ENCODE measurements at regions not wholly inside any gene's neighbourhood (a gene's known extent, or its start where the extent isn't known, plus 50 kb on each side); places are given as distances from the start of the nearest gene placed in this dataset.

GRCh38 chr22:27679693-27680488, 121.7 kb downstream of the MN1 start:
- no peak for DNase-seq
- peaks cover 0 to 3% (median 0%) of the 10 kb centered on the region in 5 donors for H3K4me1 ChIP-seq (ENCODE audit: control insufficient read depth in 5 of 5, insufficient read depth in 5 of 5, low read length in 5 of 5)
- no peak overlapping the region for H3K9ac ChIP-seq (ENCODE audit: insufficient read depth in 1 of 2, low read length in 2 of 2)
- no peak for ATAC-seq (ENCODE audit: insufficient read depth, low FRiP score)
- no peak overlapping the region for H3K4me3 ChIP-seq
- 93 to 94% methylated on average over 6 of the region's 6 CpGs for WGBS, 2 donors
- TF ChIP-seq CTCF (IDR thresholded peaks at IDR 0.05; ENCODE audit: control extremely low read depth, extremely low read depth) = no peak
- no peaks in the 10 kb centered on the region for H3K36me3 ChIP-seq (ENCODE audit: control insufficient read depth in 4 of 4, insufficient read depth in 4 of 4, low read length in 4 of 4)
- H3K9me3 ChIP-seq (ENCODE audit: control insufficient read depth in 4 of 4, insufficient read depth in 3 of 4, low read length in 3 of 4) = peaks cover 0 to 2% (median 0%) of the 10 kb centered on the region in 4 donors
- no peak overlapping the region for H3K27ac ChIP-seq (ENCODE audit: low read depth in 1 of 2, low read length in 1 of 2)
- no peaks in the 10 kb centered on the region for H3K27me3 ChIP-seq (ENCODE audit: control insufficient read depth in 3 of 3, insufficient read depth in 3 of 3, low read length in 2 of 3)

GRCh38 chr22:27680636-27681035, 120.9 kb downstream of the MN1 start:
- Histone ChIP-seq H3K9ac (ENCODE audit: insufficient read depth in 1 of 2, low read length in 2 of 2) (no peak overlapping the region), H3K36me3 (ENCODE audit: control insufficient read depth in 4 of 4, insufficient read depth in 4 of 4, low read length in 4 of 4) (no peaks in the 10 kb centered on the region), H3K4me3 (no peak overlapping the region), H3K4me1 (ENCODE audit: control insufficient read depth in 5 of 5, insufficient read depth in 5 of 5, low read length in 5 of 5) (peaks cover 0 to 3% (median 0%) of the 10 kb centered on the region in 5 donors), H3K9me3 (ENCODE audit: control insufficient read depth in 4 of 4, insufficient read depth in 3 of 4, low read length in 3 of 4) (peaks cover 0 to 2% (median 0%) of the 10 kb centered on the region in 4 donors), H3K27ac (ENCODE audit: low read depth in 1 of 2, low read length in 1 of 2) (no peak overlapping the region), H3K27me3 (ENCODE audit: control insufficient read depth in 3 of 3, insufficient read depth in 3 of 3, low read length in 2 of 3) (no peaks in the 10 kb centered on the region)
- DNase-seq (no peak), ATAC-seq (ENCODE audit: insufficient read depth, low FRiP score) (no peak)
- no peak for TF ChIP-seq CTCF (IDR thresholded peaks at IDR 0.05; ENCODE audit: control extremely low read depth, extremely low read depth)
- WGBS, 2 donors = 80 to 83% methylated on average over 7 of the region's 7 CpGs

GRCh38 chr22:27681037-27681436, 120.5 kb downstream of the MN1 start:
- DNase-seq (peak in 1 of 3 donors; percentile 43), ATAC-seq (ENCODE audit: insufficient read depth, low FRiP score) (peak; percentile 47)
- H3K4me1 ChIP-seq (ENCODE audit: control insufficient read depth in 5 of 5, insufficient read depth in 5 of 5, low read length in 5 of 5) = peaks cover 0 to 3% (median 0%) of the 10 kb centered on the region in 5 donors
- no peaks in the 10 kb centered on the region for H3K27me3 ChIP-seq (ENCODE audit: control insufficient read depth in 3 of 3, insufficient read depth in 3 of 3, low read length in 2 of 3)
- H3K9ac ChIP-seq (ENCODE audit: insufficient read depth in 1 of 2, low read length in 2 of 2) = no peak overlapping the region
- no peak for TF ChIP-seq CTCF (IDR thresholded peaks at IDR 0.05; ENCODE audit: control extremely low read depth, extremely low read depth)
- H3K27ac ChIP-seq (ENCODE audit: low read depth in 1 of 2, low read length in 1 of 2) = no peak overlapping the region
- no peak overlapping the region for H3K4me3 ChIP-seq
- H3K36me3 ChIP-seq (ENCODE audit: control insufficient read depth in 4 of 4, insufficient read depth in 4 of 4, low read length in 4 of 4) = no peaks in the 10 kb centered on the region
- peaks cover 0 to 2% (median 0%) of the 10 kb centered on the region in 4 donors for H3K9me3 ChIP-seq (ENCODE audit: control insufficient read depth in 4 of 4, insufficient read depth in 3 of 4, low read length in 3 of 4)
- 78 to 81% methylated on average over 3 of the region's 3 CpGs for WGBS, 2 donors

Measured in lung (tissue), 11 donors.